DND-41 (cell line): ENCODE measurements at regions not wholly inside any gene's neighbourhood (a gene's known extent, or its start where the extent isn't known, plus 50 kb on each side); places are given as distances from the start of the nearest gene placed in this dataset.

Source experiments
- ATAC-seq: fragments of 200-7000 bp; cut with Tn5 transposase; 3 replicates; pipeline ENCODE4 v1.9.1; 2021; ENCODE audit warnings: low read depth; ENCODE audit not compliant: insufficient read depth
- DNase-seq: peaks from one replicate; pipeline ENCODE4 v3.0.0-alpha.2; 2020
- H2AFZ ChIP-seq: 2 replicates; pipeline ENCODE4 v1.6.0; 2012; ENCODE audit warnings: low read depth, low read length
- H3K27ac ChIP-seq: 2 replicates; pipeline ENCODE4 v1.5.1; 2012; ENCODE audit warnings: low read length, inconsistent platforms
- H3K27me3 ChIP-seq: fragments of 200-600 bp; sonication (generic); 2 replicates; pipeline ENCODE4 v1.6.0; 2012; ENCODE audit warnings: low read length, mild to moderate bottlenecking, inconsistent platforms; ENCODE audit not compliant: insufficient read depth, poor library complexity
- H3K36me3 ChIP-seq: 2 replicates; pipeline ENCODE4 v1.5.1; 2012; ENCODE audit warnings: low read length, inconsistent platforms; ENCODE audit not compliant: insufficient read depth
- H3K4me1 ChIP-seq: 2 replicates; pipeline ENCODE4 v1.5.1; 2012; ENCODE audit warnings: mild to moderate bottlenecking, low read length; ENCODE audit not compliant: insufficient read depth
- H3K4me2 ChIP-seq: 2 replicates; pipeline ENCODE4 v1.6.0; 2012; ENCODE audit warnings: mild to moderate bottlenecking, moderate library complexity, low read length, inconsistent platforms; ENCODE audit not compliant: insufficient read depth
- H3K4me3 ChIP-seq, 2 experiments: fragments of 200-600 bp in 1 of 2; shearing (Covaris generic) in 1 of 2; 2 replicates each; pipeline ENCODE4 v1.5.1; 2012 to 2016; ENCODE audit warnings: inconsistent platforms in 2 of 2, low read length in 2 of 2, mild to moderate bottlenecking in 2 of 2, low read depth in 1 of 2, moderate library complexity in 1 of 2
- H3K79me2 ChIP-seq: 2 replicates; pipeline ENCODE4 v1.6.0; 2012; ENCODE audit warnings: low read length, inconsistent platforms; ENCODE audit not compliant: insufficient read depth
- H3K9ac ChIP-seq: 2 replicates; pipeline ENCODE4 v1.6.0; 2012; ENCODE audit warnings: low read depth, mild to moderate bottlenecking, inconsistent platforms, low read length, moderate library complexity
- H3K9me3 ChIP-seq: 2 replicates; pipeline ENCODE4 v1.5.1; 2012; ENCODE audit warnings: low read length, moderate library complexity, mild to moderate bottlenecking, inconsistent platforms; ENCODE audit not compliant: insufficient read depth, severe bottlenecking
- H4K20me1 ChIP-seq: 2 replicates; pipeline ENCODE4 v1.6.0; 2012; ENCODE audit warnings: low read length; ENCODE audit not compliant: insufficient read depth
- EZH2 ChIP-seq: IDR thresholded peaks from 3 replicates; pipeline ENCODE4 v1.6.1; 2012; ENCODE audit warnings: borderline replicate concordance, low read depth, mild to moderate bottlenecking, moderate library complexity, low read length, inconsistent platforms; ENCODE audit not compliant: severe bottlenecking
- TF ChIP-seq, protein P1 (sequence below): IDR thresholded peaks from 2 replicates; pipeline ENCODE4 v1.5.1; 2012; ENCODE audit warnings: borderline replicate concordance, low read length, moderate library complexity, mild to moderate bottlenecking; ENCODE audit not compliant: poor library complexity, severe bottlenecking; ENCODE audit errors: extremely low read depth

DNA sequence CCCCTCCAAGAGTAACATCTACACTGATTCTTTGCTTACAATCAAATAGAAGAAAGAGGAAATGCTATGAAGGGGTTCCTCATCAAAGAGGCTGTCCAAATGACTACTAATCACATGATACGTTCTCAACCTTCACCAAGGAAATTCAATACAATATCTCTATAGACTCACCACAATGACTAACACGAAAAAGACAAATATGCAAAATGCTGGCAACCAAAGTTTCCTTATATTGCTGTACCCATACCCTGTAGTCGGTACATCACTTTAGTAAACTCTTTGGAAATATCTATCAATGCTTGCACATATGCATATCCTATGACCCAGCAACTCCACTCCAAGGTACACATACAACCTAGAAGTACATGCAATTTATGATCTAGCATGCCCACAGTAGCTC, 1296.6 kb downstream of the AACS start:
- Histone ChIP-seq H3K27ac (no peak overlapping the region), H2AFZ (no peak overlapping the region), H3K4me3 (no peak overlapping the region), H3K36me3 (no peaks in the 10 kb centered on the region), H3K79me2 (no peaks in the 10 kb centered on the region), H3K4me2 (no peak overlapping the region), H3K9me3 (no peaks in the 10 kb centered on the region), H3K9ac (no peak overlapping the region), H4K20me1 (no peaks in the 10 kb centered on the region), H3K4me1 (no peaks in the 10 kb centered on the region), H3K27me3 (no peaks in the 10 kb centered on the region)
- TF ChIP-seq EZH2 = no peak
- TF ChIP-seq, protein P1, sequence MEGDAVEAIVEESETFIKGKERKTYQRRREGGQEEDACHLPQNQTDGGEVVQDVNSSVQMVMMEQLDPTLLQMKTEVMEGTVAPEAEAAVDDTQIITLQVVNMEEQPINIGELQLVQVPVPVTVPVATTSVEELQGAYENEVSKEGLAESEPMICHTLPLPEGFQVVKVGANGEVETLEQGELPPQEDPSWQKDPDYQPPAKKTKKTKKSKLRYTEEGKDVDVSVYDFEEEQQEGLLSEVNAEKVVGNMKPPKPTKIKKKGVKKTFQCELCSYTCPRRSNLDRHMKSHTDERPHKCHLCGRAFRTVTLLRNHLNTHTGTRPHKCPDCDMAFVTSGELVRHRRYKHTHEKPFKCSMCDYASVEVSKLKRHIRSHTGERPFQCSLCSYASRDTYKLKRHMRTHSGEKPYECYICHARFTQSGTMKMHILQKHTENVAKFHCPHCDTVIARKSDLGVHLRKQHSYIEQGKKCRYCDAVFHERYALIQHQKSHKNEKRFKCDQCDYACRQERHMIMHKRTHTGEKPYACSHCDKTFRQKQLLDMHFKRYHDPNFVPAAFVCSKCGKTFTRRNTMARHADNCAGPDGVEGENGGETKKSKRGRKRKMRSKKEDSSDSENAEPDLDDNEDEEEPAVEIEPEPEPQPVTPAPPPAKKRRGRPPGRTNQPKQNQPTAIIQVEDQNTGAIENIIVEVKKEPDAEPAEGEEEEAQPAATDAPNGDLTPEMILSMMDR = no peak
- ATAC-seq = no peak
- no peak for DNase-seq

DNA sequence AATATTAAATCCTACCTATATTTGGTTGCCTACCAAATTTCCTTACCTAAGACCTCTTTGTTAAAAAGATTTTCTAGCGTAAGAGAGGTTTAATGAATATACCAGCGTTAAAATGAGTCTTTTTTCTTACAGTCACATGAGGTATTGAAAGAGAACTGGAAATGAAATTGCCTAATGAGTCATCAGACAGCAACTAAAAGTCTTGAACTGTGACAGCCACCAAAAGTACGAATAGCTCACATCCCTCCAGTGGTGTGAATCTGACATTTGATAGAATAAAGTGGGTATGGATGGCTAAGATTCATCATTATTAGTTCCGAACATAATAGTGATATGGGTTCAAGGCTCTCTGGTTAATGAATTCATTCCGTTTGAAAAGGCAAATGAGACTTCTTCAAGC, 1297.3 kb downstream of the AACS start:
- H3K27ac ChIP-seq = no peak overlapping the region
- H4K20me1 ChIP-seq = no peaks in the 10 kb centered on the region
- no peaks in the 10 kb centered on the region for H3K79me2 ChIP-seq
- H3K4me2 ChIP-seq = no peak overlapping the region
- no peaks in the 10 kb centered on the region for H3K27me3 ChIP-seq
- H3K9me3 ChIP-seq = no peaks in the 10 kb centered on the region
- TF ChIP-seq, protein P1 = no peak
- TF ChIP-seq EZH2 = no peak
- no peak overlapping the region for H2AFZ ChIP-seq
- H3K4me3 ChIP-seq = no peak overlapping the region
- DNase-seq (no peak), ATAC-seq (no peak)
- no peak overlapping the region for H3K9ac ChIP-seq
- no peaks in the 10 kb centered on the region for H3K4me1 ChIP-seq
- no peaks in the 10 kb centered on the region for H3K36me3 ChIP-seq

DNA sequence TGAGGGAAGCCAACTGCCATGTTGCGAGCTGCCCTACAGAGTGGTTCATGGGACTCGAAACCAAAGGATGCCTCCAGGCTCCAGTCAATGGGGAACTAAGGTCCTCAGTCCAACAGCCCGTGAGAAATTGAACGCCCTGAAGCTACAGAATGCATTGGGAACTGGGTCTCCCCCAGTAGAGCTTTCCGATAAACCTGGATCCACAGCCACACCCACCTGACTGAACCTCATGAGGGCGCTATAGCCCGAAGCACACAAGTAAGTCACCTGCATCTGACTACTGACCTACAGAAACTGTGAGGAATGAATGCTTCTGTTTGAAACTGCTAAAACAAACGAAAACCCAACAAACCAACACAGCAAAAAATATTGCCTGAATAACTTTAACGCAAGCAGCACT, 1297.7 kb downstream of the AACS start:
- H3K4me2 ChIP-seq = no peak overlapping the region
- no peak overlapping the region for H2AFZ ChIP-seq
- no peaks in the 10 kb centered on the region for H3K36me3 ChIP-seq
- H3K4me1 ChIP-seq = no peaks in the 10 kb centered on the region
- H3K9ac ChIP-seq = no peak overlapping the region
- H3K27me3 ChIP-seq = no peaks in the 10 kb centered on the region
- no peaks in the 10 kb centered on the region for H3K79me2 ChIP-seq
- H3K9me3 ChIP-seq = no peaks in the 10 kb centered on the region
- H3K4me3 ChIP-seq = no peak overlapping the region
- TF ChIP-seq, protein P1 = no peak
- TF ChIP-seq EZH2 = no peak
- no peaks in the 10 kb centered on the region for H4K20me1 ChIP-seq
- H3K27ac ChIP-seq = no peak overlapping the region
- ATAC-seq = no peak
- DNase-seq = no peak

DNA sequence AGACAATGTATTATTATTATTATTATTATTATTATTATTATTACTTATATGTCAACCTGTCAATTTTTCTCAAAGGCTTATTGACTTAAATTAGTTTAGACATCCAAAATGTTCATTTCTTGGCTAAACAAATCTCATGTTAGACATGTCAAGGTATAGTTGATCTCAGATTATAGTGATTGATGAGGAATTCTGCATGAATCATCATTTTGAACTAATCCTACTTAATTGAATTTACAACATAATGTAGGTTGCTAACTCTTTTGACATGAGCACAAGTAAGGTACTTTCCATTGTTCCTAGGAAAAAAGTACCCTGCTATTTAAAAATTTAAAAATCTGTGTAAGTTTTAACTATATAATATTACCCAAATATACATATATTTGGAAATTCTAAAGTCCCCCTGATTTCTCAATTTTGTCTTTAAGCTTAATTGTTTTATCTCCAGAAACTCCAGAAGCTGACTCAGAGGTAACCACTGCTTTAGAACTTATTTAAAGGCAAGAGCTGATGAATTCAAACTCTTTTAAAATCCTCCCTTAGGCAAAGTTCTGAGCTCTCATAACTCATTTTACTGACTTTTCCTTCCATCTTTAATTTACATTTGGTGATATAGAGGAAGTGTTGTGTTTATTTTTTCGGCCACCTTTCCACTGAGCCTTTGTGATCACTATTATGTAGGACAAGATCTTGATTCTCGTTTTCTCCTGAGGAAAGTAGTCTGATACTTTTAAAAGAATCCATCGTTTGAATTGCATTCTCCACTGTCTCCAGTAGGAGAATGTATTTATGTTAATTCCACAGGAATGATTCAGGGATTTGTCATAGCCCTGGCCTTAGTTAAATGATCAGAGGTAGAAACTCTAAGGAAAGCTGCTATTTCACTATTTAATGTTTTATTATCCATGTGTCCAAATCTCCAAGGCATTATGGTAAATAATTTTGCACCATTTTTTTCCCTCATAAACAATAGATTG, 1304.5 kb downstream of the AACS start:
- H3K36me3 ChIP-seq = no peaks in the 10 kb centered on the region
- no peaks in the 10 kb centered on the region for H3K27me3 ChIP-seq
- H3K4me3 ChIP-seq = no peak overlapping the region
- DNase-seq (no peak), ATAC-seq (no peak)
- no peaks in the 10 kb centered on the region for H3K4me1 ChIP-seq
- no peak overlapping the region for H3K4me2 ChIP-seq
- H4K20me1 ChIP-seq = no peaks in the 10 kb centered on the region
- no peak overlapping the region for H3K27ac ChIP-seq
- TF ChIP-seq EZH2 = no peak
- TF ChIP-seq, protein P1 = no peak
- no peak overlapping the region for H2AFZ ChIP-seq
- no peak overlapping the region for H3K9ac ChIP-seq
- H3K9me3 ChIP-seq = no peaks in the 10 kb centered on the region
- H3K79me2 ChIP-seq = no peaks in the 10 kb centered on the region
